ENCODE measurements at regions not wholly inside any gene's neighbourhood (a gene's known extent, or its start where the extent isn't known, plus 50 kb on each side); places are given as distances from the start of the nearest gene placed in this dataset.

GRCh38 chr5:101966476-101966875 is 329.6 kb downstream of the SLCO4C1 start:
- Histone ChIP-seq H3K4me3 (ENCODE audit: low read length) (no peak overlapping the region), H3K9me2 (ENCODE audit: insufficient read depth, low read length) (no peaks in the 10 kb centered on the region), H3K27ac (ENCODE audit: low read length) (no peak overlapping the region), H3K79me2 (replicated peaks; ENCODE audit: insufficient read depth, low read length) (no peaks in the 10 kb centered on the region), H3K9me3 (ENCODE audit: low read length) (no peaks in the 10 kb centered on the region), H3K9ac (ENCODE audit: low read length) (no peak overlapping the region), H3K27me3 (ENCODE audit: insufficient read depth, low read depth, low read length) (no peaks in the 10 kb centered on the region), H3F3A (ENCODE audit: insufficient read depth, low read length, poor library complexity, severe bottlenecking) (no peaks in the 10 kb centered on the region), H3K36me3 (ENCODE audit: insufficient read depth, low read length) (no peaks in the 10 kb centered on the region), H2AFZ (ENCODE audit: low read depth, low read length) (no peak overlapping the region), H3K4me2 (ENCODE audit: low read length) (no peak overlapping the region), H4K20me1 (ENCODE audit: insufficient read depth) (no peaks in the 10 kb centered on the region)
- TF ChIP-seq MXI1 (conservative IDR thresholded peaks at IDR 0.05; ENCODE audit: poor library complexity, severe bottlenecking) = no peak
- no peak for TF ChIP-seq REST (IDR thresholded peaks at IDR 0.05; ENCODE audit: borderline replicate concordance)
- TF ChIP-seq EZH2 (IDR thresholded peaks at IDR 0.05; ENCODE audit: borderline replicate concordance, insufficient read depth, low read length, poor library complexity, severe bottlenecking) = no peak
- TF ChIP-seq POLR2AphosphoS5 (IDR thresholded peaks at IDR 0.05) = no peak
- TF ChIP-seq CTCF (IDR thresholded peaks at IDR 0.05; ENCODE audit: poor library complexity, severe bottlenecking) = no peak
- no peak for TF ChIP-seq EP300 (conservative IDR thresholded peaks at IDR 0.05; ENCODE audit: poor library complexity, severe bottlenecking)
- no peak for TF ChIP-seq TAF1 (IDR thresholded peaks at IDR 0.05; ENCODE audit: low read depth)
- TF ChIP-seq RAD21 (conservative IDR thresholded peaks at IDR 0.05) = no peak
- no peak for TF ChIP-seq SMC3 (conservative IDR thresholded peaks at IDR 0.05; ENCODE audit: poor library complexity)

GRCh38 chr5:101955891-101956290 is 340.2 kb downstream of the SLCO4C1 start:
- Histone ChIP-seq H3K36me3 (ENCODE audit: insufficient read depth, low read length) (no peaks in the 10 kb centered on the region), H4K20me1 (ENCODE audit: insufficient read depth) (no peaks in the 10 kb centered on the region), H3F3A (ENCODE audit: insufficient read depth, low read length, poor library complexity, severe bottlenecking) (no peaks in the 10 kb centered on the region), H3K4me3 (ENCODE audit: low read length) (no peak overlapping the region), H3K79me2 (replicated peaks; ENCODE audit: insufficient read depth, low read length) (no peaks in the 10 kb centered on the region), H3K27ac (ENCODE audit: low read length) (no peak overlapping the region), H2AFZ (ENCODE audit: low read depth, low read length) (no peak overlapping the region), H3K4me2 (ENCODE audit: low read length) (no peak overlapping the region), H3K27me3 (ENCODE audit: insufficient read depth, low read depth, low read length) (no peaks in the 10 kb centered on the region), H3K9me3 (ENCODE audit: low read length) (no peaks in the 10 kb centered on the region), H3K9me2 (ENCODE audit: insufficient read depth, low read length) (no peaks in the 10 kb centered on the region), H3K9ac (ENCODE audit: low read length) (no peak overlapping the region)
- TF ChIP-seq EP300 (conservative IDR thresholded peaks at IDR 0.05; ENCODE audit: poor library complexity, severe bottlenecking) (no peak), TAF1 (IDR thresholded peaks at IDR 0.05; ENCODE audit: low read depth) (no peak), MXI1 (conservative IDR thresholded peaks at IDR 0.05; ENCODE audit: poor library complexity, severe bottlenecking) (no peak), EZH2 (IDR thresholded peaks at IDR 0.05; ENCODE audit: borderline replicate concordance, insufficient read depth, low read length, poor library complexity, severe bottlenecking) (no peak), CTCF (IDR thresholded peaks at IDR 0.05; ENCODE audit: poor library complexity, severe bottlenecking) (no peak), POLR2AphosphoS5 (IDR thresholded peaks at IDR 0.05) (no peak), RAD21 (conservative IDR thresholded peaks at IDR 0.05) (no peak), SMC3 (conservative IDR thresholded peaks at IDR 0.05; ENCODE audit: poor library complexity) (no peak), REST (IDR thresholded peaks at IDR 0.05; ENCODE audit: borderline replicate concordance) (no peak)
